ENCODE measurements at regions not wholly inside any gene's neighbourhood (a gene's known extent, or its start where the extent isn't known, plus 50 kb on each side); places are given as distances from the start of the nearest gene placed in this dataset.
"Not testable (repeated sequence)": the region's sequence is repeated elsewhere in the genome, so short reads cannot be mapped to it uniquely, and the experiment has no call there.

DNA sequence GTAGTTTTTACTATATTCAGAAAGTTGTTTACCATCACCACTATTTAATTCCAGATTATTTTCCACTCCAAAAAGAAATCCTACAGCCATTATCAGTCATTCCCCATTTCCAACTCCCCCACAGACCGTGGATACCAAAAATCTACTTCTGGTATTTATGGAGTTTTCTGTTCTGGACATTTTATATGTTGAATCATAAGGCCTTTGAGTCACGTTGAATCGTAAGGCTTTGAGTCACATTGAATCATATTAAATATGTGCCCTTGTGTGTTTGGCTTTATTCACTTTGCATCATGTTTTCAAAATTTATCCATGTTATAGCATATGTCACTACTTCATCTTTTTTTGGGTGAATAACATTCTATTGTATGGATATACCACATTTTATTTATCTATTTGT is 454.1 kb upstream of the NUDT12 start:
- DNase-seq: no peak

DNA sequence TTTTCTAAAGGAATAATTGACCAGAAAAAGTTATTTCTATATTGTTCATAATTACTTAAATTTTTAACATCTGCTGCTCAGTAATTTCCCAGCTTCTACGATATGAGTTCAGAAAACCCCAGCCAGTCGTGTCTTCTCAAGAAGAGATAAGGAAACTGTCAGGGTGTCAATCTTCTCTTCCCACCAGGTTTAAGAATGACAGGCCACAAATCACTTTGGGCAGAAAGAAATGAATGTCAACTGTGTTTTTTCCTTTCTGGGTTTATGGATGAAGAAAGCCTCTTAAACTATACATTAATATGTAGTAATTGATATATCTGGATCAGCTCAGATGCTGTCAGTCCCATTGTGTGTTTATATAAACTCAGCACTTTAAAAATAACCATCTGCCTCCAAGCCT is 453.2 kb upstream of the NUDT12 start:
- no peak for DNase-seq

DNA sequence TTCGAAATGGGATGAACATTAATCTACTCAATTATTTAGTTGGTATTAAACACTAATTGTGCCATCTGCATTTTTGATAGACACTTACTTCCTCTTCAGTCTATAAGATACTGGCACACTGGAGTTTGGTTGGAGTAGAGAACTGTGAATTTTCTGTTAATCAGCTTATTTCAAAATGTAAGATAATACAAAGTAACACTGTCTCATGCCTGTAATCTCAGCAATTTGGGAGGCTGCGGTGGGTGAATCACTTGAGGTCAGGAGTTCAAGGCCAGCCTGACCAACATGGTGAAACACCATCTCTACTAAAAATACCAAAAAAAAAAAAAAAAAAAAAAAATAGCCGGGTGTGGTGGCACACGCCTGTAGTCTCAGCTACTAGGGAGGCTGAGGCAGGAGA is 440.2 kb upstream of the NUDT12 start:
- DNase-seq: not testable (repeated sequence)

DNA sequence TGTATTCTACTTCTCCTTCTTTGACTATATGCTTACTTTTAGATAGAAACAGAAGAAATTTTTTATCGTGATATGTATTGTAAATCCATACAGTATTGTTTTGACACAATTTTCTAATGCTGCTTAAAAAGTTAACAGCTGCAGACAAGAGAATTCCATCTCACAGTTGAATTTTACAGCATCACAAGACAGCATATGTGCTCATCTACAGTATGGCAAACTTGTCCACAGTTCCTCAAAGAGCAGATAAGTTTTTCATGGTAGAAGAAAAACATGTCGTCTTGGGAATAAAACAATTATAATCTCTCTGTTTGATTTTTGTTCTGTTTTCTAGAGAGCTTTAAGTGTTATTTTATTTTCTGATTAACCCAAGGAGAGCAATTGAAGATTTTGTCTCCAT is 438.5 kb upstream of the NUDT12 start:
- no peak for DNase-seq

DNA sequence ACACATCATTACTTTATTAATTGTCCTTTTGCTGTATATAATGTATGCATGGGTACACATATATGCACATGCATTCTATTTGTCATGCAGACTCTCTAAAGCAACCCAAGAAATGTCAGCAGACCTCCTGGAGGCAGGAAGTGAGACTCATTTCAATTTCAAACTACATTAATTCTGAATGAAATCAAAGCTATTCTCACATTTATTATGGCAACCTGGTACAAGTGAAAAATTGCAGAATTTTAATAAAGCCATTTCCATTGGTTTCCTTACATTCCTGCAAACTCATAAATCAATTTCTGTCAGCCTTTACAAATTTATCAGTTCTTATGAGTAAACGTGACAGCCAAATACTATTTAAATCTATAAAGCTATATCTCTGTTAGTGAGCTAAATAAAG is 430.4 kb upstream of the NUDT12 start:
- DNase-seq: no peak

DNA sequence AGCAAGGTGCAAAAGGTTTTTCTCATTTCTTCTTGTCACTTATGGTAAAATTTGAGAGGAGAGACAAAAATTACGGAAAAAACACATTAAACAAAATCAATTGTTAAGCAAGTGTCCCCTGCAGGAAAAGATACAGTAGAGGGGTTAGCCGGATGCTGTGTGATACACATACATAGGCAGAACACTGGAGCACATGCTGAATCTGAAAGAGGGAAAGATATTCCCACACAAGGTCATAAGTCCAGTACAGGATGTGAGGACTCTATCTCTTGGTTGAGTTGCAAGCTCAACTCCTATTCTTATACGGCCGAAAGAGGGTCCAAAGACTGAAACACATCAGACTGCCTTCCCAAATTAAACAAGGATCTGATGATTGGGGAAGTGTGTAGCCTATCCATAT is 427.5 kb upstream of the NUDT12 start:
- no peak for DNase-seq

DNA sequence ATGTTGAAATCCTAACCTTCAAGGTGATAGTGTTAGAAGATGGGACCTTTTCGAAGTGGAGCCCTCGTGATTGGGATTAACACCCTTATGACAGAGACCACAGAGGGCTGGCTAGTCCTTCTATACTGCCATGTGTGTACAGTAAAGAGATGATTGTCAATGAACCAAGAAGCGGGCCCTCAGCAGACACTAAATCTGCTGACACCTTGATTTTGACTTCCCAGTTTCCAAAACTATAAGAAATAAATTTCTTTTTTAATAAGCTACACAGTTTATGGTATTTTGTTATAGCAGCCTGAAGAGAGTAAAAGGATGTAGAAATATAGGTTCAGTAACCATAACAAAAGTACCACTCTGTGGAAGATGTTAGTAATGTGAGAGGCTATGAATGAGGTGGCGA is 419.0 kb upstream of the NUDT12 start:
- no peak for DNase-seq

DNA sequence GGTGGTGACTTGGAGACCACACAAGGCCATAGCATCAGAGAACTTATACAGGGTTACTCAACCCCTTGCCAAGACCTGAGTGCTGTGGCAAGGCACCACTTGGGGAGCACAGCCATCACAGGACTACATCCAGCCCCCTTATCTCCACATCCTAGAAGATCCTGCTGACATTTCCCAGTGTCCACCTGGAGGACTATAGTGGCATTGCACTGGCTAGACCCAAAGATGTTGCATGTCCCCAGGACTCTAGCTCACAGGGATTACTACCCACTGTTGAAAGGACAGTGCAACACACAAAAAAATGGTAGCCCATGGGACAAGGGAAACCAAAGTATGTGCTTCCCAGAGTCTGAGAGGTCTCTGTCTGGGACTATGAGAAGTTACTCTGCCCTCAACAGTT is 411.1 kb upstream of the NUDT12 start:
- DNase-seq: no peak

DNA sequence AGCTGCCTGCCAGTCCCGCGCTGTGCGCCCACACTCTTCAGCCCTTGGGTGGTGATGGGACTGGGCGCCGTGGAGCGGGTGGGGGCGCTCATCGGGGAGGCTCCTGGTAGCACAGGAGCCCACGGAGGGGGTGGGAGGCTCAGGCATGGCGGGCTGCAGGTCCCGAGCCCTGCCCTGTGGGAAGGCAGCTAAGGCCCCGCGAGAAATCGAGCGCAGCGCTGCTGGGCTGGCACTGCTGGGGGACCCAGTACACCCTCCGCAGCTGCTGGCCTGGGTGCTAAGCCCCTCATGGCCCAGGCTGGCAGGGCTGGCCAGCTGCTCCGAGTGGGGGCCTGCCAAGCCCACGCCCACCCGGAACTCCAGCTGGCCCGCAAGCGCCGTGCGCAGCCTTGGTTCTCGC is 403.7 kb upstream of the NUDT12 start:
- not testable (repeated sequence) for DNase-seq

DNA sequence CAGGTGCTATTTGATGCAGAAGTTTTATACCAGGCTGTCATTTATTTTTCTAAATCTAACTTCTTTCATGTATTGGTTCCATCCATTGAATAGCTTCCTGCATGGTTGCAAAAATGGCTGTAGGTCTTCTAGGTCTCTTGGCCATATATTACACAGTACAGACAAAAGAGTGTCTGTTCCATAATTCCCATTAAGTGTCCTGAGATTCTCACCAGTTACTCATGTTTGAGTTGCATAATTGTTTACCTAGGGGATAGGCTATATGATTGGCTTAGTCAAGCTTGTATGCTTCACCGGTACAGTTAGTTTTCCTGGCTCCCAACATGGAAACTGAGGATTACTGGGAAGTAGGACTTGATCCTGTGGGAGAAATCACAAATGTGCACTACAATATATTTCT is 399.4 kb upstream of the NUDT12 start:
- no peak for DNase-seq

DNA sequence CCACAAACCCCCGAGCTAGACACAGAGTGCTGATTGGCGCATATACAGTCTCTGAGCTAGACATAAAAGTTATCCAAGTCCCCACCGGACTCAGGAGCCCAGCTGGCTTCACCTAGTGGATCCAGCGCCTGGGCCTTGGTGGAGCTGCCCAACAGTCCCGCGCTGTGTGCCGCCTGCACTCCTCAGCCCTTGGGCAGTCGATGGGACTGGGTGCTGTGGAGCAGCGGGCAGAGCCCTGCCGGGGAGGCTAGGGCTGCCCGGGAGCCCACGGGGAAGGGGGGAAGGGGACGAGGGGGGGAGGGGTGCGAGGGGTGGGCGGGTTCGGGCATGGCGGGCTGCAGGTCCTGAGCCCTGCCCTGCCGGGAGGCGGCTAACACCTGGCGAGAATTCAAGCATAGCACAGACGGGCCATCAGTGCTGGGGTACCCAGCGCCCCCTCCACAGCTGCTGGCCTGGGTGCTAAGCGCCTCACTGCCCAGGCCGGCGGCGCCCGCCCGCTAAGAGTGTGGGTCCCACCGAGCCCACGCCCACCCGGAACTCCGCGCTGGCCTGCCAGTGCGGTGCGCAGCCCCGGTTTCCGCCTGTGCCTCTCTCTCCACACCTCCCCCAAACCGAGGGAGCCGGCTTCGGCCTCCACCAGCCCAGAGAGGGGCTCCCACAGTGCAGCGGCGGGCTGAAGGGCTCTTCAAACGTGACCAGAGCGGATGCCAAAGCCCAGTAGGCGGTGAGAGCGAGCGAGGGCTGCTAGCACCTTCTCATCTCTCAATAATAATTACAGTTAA is 391.2 kb upstream of the NUDT12 start:
- DNase-seq: no peak

DNA sequence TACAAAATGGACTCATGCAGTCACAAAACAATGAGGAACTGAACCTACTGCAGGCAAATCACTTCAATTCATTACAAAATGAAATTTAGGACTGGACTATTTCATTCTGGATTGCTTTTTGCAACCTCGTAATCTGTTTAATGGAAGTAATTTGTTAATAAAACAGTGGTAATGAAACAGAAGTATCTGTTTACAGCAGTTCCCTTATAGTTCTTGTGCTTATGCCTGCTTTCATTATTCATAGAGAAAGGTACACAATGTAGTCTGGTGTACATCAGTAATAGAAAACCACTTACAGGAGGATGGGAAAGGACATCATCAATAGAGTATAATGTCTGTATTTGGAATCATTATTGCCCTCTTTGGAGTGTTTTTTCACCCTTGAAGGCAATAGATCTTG is 389.2 kb upstream of the NUDT12 start:
- no peak for DNase-seq

DNA sequence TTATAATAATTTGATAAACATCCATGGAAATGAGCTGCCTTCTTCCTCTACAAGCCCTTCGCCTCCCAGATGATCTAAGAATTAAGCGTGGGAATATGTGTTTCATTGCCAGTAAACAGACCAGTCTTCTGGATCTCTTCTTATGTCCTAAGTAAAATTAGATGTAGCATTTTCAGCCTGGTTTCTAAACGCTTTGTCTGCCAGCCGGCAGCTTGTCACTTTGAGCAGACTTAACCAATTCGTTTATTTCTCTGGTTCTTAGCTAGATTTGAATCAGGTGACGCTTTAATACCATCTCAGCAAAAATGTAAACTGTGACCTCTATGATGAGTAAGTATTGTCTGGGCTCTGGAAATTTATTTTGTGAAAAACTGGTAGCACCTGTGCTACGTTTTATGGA is 380.6 kb upstream of the NUDT12 start:
- no peak for DNase-seq

DNA sequence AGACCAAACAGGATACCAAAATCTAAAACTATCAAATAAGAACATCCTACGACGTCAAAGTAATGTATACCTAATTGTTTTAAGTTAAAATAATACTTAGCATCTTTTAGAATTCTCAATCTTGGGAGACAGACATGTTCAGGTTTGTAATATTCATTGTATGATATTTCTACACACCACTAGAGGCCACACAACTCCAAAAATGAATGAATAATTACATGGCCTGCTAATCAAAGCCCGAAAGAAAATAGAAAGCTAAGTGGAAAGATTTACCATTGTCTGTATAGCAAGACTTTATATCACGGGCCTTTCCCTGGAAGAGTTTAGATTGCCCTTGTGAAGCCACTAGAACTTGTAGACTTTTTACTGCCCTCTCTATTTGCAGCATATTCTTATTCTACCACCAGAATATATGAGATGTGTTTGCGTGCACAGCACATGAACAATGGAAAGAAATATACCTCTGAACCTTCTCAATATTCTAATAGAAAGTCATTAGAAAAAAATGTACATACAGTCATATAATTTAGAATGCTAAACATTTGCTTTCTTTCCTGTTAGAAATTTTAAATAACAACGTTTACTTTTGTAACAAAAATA is 380.1 kb upstream of the NUDT12 start:
- DNase-seq: no peak

DNA sequence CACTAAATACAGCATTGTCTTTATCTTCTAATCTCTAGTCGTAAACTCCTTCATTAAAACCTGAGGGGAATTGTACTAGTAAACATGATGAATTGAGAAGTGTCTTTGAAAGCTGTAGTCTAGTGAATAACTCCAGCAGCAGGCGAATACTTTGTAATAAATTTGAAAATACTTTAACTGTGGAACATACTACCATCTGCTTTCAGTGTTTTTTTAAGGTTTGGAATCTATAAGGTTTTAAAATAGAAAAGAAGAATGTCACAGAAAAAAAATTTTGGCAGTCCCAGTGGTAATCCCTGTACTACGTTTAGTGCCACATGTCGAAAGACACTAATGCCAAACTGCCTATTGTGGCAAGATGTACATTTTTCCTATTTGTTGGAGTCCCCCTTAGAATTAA is 379.0 kb upstream of the NUDT12 start:
- no peak for DNase-seq

DNA sequence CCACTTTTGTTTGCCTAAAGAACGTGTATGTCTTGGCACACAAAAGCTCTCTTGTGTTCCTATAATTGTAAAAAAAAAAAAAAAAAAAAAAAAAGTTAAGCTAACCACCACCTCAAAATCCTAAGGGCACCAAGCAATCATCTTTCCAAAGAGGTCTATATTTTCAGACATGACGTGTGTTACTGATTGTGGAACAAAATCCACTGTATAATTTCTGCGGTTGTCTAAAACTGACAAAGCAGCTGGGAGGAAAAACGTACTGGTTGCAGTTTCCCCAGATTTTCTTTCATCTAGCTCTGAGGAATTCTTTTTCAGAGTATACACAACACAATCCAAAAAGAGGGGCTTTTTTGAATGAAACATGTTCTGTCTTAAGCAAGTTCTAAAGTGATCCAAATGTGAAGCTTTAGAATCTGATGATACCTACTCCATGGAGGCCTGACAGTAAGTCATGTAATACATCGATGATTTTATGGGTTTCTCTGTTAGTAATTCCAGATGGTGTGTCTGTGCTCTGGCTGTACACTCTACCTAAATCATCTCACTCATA is 375.6 kb upstream of the NUDT12 start:
- DNase-seq: no peak

DNA sequence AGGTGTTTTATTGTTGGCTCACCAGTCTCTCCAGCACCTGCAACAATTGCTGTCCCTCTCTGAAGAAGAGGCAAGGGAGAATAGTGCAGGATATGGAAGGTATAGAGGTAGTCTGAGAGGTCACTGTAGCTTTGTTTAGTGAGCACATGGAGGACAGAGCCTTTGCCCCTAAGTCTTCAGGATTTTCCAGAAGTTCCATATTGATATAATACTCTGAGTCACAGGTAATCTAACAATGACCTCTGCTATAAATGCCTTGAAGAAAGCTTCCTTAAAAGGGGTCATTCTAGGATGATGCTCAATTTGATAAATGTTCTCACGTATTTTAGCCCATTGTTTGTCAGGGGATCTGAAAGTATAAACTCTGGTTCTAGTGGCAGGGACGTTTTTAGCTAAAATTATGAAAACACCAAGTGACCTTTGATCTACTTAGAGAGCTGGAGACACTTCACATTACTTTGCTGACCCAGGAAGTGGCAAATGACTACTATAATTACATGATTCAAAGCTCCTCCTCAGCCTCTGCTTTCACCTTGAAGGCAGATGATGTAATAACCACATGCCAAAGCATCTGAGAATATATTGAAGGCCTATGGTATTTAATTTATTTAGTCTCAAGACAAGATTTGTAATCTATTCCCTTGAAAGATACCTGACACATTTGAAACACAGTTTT is 366.9 kb upstream of the NUDT12 start:
- DNase-seq: no peak

DNA sequence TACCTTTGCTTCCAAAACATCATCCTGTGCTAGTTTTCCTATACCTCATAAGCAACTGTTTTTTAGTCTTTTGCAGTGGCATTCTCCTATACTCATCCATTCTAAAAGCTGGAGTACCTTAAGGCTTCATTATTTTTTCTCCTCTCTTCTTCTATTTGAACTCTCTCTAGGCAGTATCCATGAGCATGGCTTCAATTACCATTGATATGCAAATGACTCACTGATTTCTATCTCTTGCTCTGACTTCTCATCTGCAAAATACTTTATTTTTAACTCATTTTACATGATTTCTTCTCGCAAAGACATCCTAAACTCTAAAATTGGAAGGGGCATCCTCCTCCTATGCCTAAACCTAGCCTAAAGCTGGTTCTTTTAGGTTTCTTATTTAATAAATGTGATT is 365.1 kb upstream of the NUDT12 start:
- no peak for DNase-seq

DNA sequence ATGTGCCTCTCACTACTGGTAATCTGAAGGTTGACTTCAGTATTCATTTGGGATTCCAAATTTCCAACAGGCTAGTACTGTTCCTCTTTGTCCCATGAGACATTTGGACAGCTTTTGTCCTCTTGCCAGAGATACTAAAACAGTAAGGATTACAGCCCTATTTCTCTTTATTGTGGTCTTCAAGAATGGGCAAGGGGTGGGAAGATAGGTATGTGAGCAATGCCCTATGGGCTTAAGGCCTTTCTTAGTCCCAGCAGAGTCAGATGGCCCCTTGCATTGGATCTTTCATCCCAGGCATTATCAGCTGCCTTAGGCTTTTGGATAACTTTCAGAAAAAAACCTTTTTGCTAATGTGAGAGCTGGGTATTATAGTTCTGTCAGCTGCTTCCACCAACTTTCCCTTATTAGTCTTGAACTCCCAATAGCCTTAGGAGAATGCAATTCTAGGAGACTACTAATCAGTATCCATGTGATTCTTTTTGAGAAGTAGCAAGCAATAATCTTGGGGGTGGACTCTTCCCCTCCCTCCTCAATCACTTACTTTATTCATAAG is 361.1 kb upstream of the NUDT12 start:
- DNase-seq: no peak

DNA sequence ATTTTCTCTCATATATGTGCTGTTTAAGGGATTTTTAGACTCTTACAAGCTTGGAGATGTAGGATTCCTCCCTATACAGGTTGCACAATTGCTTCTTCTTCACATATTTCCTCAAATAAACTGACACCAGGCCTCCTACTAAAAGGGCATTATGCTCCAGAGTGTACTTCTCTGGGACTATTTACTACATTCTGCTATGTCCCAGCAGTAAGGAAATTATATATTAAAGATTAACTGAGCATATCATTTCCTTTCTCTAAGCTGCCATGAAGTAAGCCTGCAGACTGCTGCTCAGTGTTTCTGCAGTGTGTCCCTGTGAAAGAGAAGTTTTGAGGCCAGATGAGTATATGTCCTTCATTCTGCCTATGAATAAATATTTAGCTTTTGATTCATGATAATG is 356.9 kb upstream of the NUDT12 start:
- DNase-seq: no peak

DNA sequence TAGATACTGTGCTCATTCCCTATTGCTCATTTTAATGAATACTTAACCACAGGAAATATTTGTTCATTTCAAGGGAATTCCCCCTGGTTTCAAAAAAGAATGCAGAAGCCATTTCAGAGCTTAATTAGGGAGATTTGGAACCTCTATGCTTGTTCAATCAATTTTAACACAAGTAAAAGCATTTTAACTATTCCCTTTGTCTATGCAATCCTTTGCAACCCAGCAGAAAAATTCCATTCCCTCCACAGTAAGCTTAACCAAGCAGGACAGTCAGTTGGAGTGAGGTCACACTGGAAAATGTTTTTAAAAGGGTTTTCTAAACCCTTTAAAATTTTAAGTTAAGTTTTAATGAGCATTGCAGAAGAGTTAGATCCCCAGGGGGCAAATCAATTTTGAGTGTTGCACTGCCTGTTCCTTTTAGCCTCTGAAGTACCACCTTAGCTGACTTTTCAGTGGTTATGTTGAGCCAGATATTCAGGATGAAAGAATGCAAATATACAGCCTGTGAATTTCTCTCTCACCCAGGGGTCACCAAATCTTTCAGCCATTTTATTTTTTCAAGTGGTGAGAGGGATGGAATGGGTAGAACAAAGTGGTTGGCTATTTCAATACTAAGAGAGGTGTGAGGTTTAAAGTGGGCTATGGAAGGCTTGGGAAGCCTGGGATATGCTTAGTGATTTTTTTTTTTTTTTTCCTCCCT is 356.2 kb upstream of the NUDT12 start:
- no peak for DNase-seq

DNA sequence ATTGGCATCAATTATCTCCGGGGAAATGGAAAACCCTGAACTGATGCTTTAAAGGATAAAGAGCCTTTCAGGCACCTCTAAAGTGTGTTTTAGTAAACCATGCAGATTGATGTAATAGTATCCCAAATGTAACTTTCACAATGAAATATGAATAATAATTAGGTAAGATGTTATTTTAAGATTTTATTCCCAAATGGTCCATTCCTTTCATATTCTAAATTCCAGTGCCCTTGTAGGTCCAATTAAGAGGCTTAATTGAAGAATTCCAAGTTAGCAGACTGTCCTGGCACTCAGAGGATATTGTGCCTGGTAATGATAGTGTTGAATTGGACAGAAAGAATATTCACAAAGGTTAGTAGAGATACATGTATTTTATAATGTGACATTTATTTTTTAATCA is 352.5 kb upstream of the NUDT12 start:
- no peak for DNase-seq

DNA sequence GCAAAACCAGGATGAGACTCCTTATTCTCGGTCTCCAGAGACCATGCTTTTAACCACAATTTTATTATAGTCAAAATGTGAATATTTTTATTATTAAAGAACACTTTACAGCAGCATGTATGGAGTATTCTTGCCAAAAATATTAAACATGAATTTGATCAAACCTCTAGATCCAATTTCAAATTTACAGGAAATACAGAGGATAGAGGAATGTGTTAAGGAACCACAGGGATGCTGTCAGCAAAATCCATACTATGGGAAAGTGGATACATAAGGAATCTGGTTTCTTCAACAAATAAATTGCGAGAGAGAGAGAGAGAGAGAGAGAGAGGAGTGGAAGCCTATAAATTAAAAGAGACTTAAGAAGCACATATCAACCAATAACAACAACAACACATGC is 348.2 kb upstream of the NUDT12 start:
- no peak for DNase-seq

Measured in activated CD4-positive, alpha-beta T cell treated with anti-CD3 and anti-CD28 coated beads, Interleukin-2, amount 50 U/mL, for 16 hours (primary cell).